ACHN (cell line): ENCODE measurements at regions not wholly inside any gene's neighbourhood (a gene's known extent, or its start where the extent isn't known, plus 50 kb on each side); places are given as distances from the start of the nearest gene placed in this dataset.

Source experiments
- DNase-seq: peaks from one replicate; pipeline ENCODE4 v3.0.0-alpha.2; 2015
- in situ Hi-C: cut with HindIII; loops from 2 replicates; pipeline ENCODE4 v1.10.0; 2017; ENCODE audit warnings: low sequenced_read_pairs, low pct_ligation_motif_present, low pct_unique_long_range_greater_than_20kb

DNA sequence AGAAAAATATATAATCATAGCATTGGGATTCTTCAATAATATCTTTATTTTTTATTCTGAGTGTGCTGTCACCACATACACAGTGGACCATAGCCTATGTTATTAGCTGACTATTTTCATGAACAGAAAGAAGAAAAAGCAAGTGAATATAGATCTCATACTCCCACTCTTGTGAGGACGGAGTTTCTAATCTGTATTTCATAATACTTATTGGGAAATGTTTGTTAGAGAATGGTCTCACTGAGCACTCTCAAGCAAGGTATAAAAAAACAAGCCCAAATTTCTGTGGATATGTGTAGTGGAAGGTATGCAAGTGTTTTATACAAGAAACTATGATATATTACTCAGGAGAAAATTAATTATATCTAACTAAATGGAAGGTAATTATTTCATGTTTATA is 1218.1 kb downstream of the SLITRK1 start:
- DNase-seq: no peak
- in situ Hi-C loops: no loop called here

DNA sequence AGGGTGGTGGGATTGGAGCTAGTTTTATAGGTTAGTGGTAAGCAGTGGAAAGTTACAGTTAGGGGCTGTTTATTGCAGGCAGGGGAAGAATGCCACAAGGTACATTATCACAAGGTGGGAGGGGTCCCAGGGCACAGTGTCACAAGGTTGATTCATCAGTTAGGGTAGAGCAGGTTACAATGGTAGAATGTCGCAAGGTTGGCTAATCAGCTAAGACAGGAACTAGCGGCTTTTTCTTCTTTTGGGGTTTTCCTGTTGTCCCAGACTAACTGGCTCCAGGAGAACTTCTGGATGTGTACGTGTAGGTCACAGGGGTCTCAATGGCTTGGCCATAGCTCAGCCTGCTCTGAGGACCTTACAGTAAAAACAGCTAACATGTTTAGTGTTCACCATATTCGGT is 1221.1 kb downstream of the SLITRK1 start:
- in situ Hi-C loops: no loop called here
- no peak for DNase-seq

- in situ Hi-C loops: no loop called here
- no peak for DNase-seq
Measured at GRCh38 chr13:82658811-82659210, 1223.5 kb downstream of the SLITRK1 start.

DNA sequence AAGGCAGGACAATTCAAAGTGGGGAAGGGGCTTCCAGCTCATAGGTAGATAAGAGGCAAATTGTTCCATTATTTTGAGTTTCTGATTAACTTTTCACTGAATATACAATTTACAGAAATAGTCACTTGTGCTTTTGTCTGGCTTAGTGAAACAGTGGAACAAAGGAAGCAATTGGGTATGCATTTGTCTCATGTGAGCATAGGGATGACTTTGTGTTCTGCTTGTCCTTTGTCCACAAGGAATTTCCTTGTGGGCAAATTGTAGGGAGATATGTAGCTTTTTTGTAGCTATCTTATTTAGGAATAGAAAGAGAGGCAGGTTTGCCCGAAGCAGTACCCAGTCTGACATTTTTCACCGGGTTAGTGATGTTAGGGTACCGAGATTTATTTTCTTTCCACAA is 1224.8 kb downstream of the SLITRK1 start:
- in situ Hi-C loops: no loop called here
- no peak for DNase-seq

- no peak for DNase-seq
- in situ Hi-C loops: no loop called here
Measured at GRCh38 chr13:82654861-82655855, 1227.1 kb downstream of the SLITRK1 start.

- in situ Hi-C loops: no loop called here
Measured at GRCh38 chr13:82654143-82654542, 1228.1 kb downstream of the SLITRK1 start.

DNA sequence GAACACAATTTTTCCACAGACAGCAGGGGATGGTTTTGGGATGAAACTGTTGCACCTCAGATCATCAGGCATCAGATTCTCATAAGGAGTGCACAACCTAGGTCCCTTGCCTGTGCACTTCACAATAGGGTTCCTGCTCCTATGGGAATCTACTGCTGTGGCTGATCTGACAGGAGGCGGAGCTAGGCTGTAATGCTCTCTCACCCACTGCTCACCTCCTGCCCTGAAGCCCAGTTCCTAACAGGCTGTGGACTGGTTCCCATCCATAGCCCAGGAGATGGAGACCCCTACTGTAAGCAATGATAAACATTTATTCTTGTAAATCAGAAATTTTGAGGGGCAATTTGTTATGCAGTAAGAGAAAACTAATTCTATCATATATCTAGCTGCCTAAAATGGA is 1234.7 kb downstream of the SLITRK1 start:
- no peak for DNase-seq
- in situ Hi-C loops: no loop called here

More at GRCh38 chr13:82654143-82654542, 1228.1 kb downstream of the SLITRK1 start:
- no peak for DNase-seq

GRCh38 chr13:82636119-82636518 is 1246.2 kb downstream of the SLITRK1 start:
- no peak for DNase-seq
- in situ Hi-C loops: no loop called here

DNA sequence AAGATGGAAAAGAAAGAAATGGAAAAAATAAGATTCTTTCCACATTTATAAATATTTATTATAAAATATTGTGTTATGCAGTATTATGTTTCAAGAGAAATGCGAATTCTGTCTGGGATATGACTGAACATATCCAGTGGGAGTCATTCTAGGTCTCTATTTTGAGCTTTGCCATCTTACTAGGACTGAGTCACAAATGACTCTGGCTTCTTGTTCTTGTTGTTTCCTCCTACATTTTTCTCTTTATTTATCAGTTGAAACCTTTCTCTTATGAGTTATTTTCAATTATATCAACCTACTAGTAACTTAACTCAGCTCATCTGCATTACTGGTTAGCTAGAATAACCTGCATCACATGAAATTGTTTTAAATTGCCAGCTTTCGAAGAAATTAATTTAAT is 1247.3 kb downstream of the SLITRK1 start:
- DNase-seq: no peak
- in situ Hi-C loops: no loop called here

GRCh38 chr13:82627183-82627582 is 1255.1 kb downstream of the SLITRK1 start:
- in situ Hi-C loops: no loop called here
- no peak for DNase-seq

- no peak for DNase-seq
- in situ Hi-C loops: no loop called here
Measured at GRCh38 chr13:82625717-82626116, 1256.6 kb downstream of the SLITRK1 start.

DNA sequence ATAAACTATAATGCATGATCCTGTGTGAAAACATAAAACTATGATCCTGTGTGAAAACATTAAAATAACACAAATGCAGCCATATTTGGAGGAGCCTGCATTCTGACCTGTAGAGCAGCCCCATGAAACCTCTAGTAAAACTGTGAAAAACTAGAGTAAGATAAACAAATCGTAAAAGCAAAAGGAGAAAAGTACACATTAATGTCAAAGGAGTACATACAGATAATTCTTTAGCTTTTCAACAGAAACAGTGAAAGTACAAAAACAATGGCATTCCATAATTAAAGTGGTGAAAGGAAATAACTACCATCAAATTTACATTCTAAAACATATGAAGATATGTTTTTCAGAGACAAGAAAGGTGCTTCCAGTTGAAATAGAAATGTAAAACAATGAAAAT is 1267.2 kb downstream of the SLITRK1 start:
- no peak for DNase-seq
- in situ Hi-C loops: no loop called here

DNA sequence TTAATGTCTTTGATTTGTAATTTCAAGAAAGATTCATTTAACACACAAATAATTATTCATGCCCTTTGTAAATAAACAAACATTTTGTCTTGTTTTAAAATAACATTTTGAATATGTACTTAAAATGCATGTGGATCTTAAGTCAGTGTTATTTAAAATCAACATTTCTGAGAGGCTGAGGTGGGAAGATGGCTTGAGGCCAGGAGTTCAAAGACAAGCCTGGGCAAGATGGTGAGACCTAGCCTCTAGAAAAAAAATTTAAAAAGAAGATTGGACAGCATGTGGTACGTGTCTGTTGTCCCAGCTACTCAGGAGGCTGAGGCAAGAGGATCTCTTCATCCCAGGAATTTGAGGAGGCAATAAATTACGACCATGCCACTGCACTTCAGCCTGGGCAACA is 1268.2 kb downstream of the SLITRK1 start:
- no peak for DNase-seq
- in situ Hi-C loops: no loop called here

GRCh38 chr13:82606008-82606407 is 1276.3 kb downstream of the SLITRK1 start:
- DNase-seq: no peak
- in situ Hi-C loops: no loop called here

GRCh38 chr13:82597747-82598146 is 1284.5 kb downstream of the SLITRK1 start:
- in situ Hi-C loops: no loop called here
- DNase-seq: no peak

DNA sequence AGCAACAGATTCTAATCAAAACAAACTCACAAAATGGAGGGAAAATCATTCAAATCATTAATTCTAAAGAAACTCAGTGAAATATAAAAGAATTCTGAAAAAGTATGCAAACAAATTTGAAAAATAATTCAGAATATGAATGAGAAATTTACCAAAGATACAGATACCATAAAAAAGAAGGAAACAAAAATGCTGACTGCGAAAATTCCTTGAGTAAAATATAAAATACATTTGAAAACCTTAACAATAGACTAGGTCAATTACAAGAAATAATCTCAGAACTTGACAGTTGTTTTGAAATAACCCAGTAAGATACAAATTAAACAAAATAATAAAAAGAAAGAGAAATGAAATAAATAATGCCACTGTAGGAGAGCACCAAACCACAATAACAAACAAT is 1289.0 kb downstream of the SLITRK1 start:
- no peak for DNase-seq
- in situ Hi-C loops: no loop called here

DNA sequence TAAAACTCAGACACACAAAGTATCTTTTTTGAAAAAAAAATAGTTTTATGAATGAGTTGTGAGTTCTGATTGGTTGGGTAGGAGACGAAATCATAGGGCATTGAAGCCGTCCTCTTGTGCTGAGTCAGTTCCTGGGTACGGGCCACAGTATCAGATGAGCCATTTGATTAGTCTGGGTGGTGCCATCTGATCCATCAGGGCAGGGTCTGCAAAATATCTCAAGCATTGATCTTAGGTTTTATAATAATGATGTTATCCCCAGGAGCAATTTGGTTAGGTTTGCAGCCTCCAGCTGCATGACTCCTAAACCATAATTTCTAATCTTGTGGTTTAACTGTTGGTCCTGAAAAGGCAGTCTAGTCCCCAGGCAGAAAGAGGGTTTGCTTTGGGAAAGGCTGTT is 1310.6 kb downstream of the SLITRK1 start:
- DNase-seq: no peak
- in situ Hi-C loops: no loop called here

- in situ Hi-C loops: no loop called here
Measured at GRCh38 chr13:82569581-82569980, 1312.7 kb downstream of the SLITRK1 start.

GRCh38 chr13:82566864-82567263 is 1315.4 kb downstream of the SLITRK1 start:
- DNase-seq: no peak
- in situ Hi-C loops: no loop called here

More at GRCh38 chr13:82569581-82569980, 1312.7 kb downstream of the SLITRK1 start:
- no peak for DNase-seq

DNA sequence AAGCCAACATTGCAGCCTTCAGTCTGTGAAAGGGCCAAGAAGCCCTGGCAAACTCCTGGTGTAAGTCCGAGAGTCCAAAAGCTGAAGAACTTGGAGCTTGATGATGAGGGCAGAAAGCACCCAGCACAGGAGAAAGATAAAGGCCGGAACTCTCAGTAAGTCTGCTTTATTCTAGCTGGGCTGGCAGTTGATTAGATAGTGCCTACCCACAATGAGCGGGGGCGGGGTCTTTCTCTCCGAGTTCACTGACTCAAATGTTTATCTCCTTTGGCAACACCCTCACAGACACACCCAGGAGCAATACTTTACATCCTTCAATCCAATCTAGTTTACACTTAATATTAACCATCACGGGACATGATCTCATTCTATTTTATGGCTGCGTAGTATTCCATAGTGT is 1317.1 kb downstream of the SLITRK1 start:
- DNase-seq: no peak
- in situ Hi-C loops: no loop called here
